ENCODE measurements at regions not wholly inside any gene's neighbourhood (a gene's known extent, or its start where the extent isn't known, plus 50 kb on each side); places are given as distances from the start of the nearest gene placed in this dataset.

GRCh38 chr6:108742041-108742440, 106.2 kb upstream of the ARMC2 start:
- Histone ChIP-seq H3K9ac (ENCODE audit: low read depth in 1 of 3, low read length in 3 of 3) (no peak overlapping the region), H3K4me1 (ENCODE audit: control insufficient read depth in 3 of 3, insufficient read depth in 3 of 3, low read length in 3 of 3) (peaks cover 2 to 6% (median 5%) of the 10 kb centered on the region in 3 donors), H3K36me3 (ENCODE audit: control insufficient read depth in 3 of 3, insufficient read depth in 3 of 3, low read length in 3 of 3) (no peaks in the 10 kb centered on the region), H3K9me3 (ENCODE audit: control insufficient read depth in 3 of 3, low read length in 3 of 3) (no peaks in the 10 kb centered on the region), H3K27me3 (ENCODE audit: control insufficient read depth in 3 of 3, insufficient read depth in 3 of 3, low read length in 3 of 3) (no peaks in the 10 kb centered on the region), H3K4me3 (ENCODE audit: low read length in 3 of 3) (no peak overlapping the region), H3K27ac (ENCODE audit: low read depth, low read length) (no peak overlapping the region)

- Histone ChIP-seq H3K4me3 (ENCODE audit: low read length in 3 of 3) (no peak overlapping the region), H3K9me3 (ENCODE audit: control insufficient read depth in 3 of 3, low read length in 3 of 3) (no peaks in the 10 kb centered on the region), H3K36me3 (ENCODE audit: control insufficient read depth in 3 of 3, insufficient read depth in 3 of 3, low read length in 3 of 3) (no peaks in the 10 kb centered on the region), H3K27ac (ENCODE audit: low read depth, low read length) (no peak overlapping the region), H3K9ac (ENCODE audit: low read depth in 1 of 3, low read length in 3 of 3) (no peak overlapping the region), H3K27me3 (ENCODE audit: control insufficient read depth in 3 of 3, insufficient read depth in 3 of 3, low read length in 3 of 3) (no peaks in the 10 kb centered on the region), H3K4me1 (ENCODE audit: control insufficient read depth in 3 of 3, insufficient read depth in 3 of 3, low read length in 3 of 3) (peaks cover 0 to 6% (median 2%) of the 10 kb centered on the region in 3 donors)
Observed at GRCh38 chr6:108744244-108744972, 103.8 kb upstream of the ARMC2 start.

- H3K36me3 ChIP-seq (ENCODE audit: control insufficient read depth in 3 of 3, insufficient read depth in 3 of 3, low read length in 3 of 3), result no peaks in the 10 kb centered on the region
- no peaks in the 10 kb centered on the region for H3K27me3 ChIP-seq (ENCODE audit: control insufficient read depth in 3 of 3, insufficient read depth in 3 of 3, low read length in 3 of 3)
- H3K9ac ChIP-seq (ENCODE audit: low read depth in 1 of 3, low read length in 3 of 3), result no peak overlapping the region
- H3K4me3 ChIP-seq (ENCODE audit: low read length in 3 of 3), result no peak overlapping the region
- H3K4me1 ChIP-seq (ENCODE audit: control insufficient read depth in 3 of 3, insufficient read depth in 3 of 3, low read length in 3 of 3), result peaks cover 0 to 6% (median 2%) of the 10 kb centered on the region in 3 donors
- H3K9me3 ChIP-seq (ENCODE audit: control insufficient read depth in 3 of 3, low read length in 3 of 3), result no peaks in the 10 kb centered on the region
- no peak overlapping the region for H3K27ac ChIP-seq (ENCODE audit: low read depth, low read length)
Observed at GRCh38 chr6:108744996-108745395, 103.2 kb upstream of the ARMC2 start.

- Histone ChIP-seq H3K9ac (ENCODE audit: low read depth in 1 of 3, low read length in 3 of 3) (no peak overlapping the region), H3K9me3 (ENCODE audit: control insufficient read depth in 3 of 3, low read length in 3 of 3) (no peaks in the 10 kb centered on the region), H3K27me3 (ENCODE audit: control insufficient read depth in 3 of 3, insufficient read depth in 3 of 3, low read length in 3 of 3) (no peaks in the 10 kb centered on the region), H3K27ac (ENCODE audit: low read depth, low read length) (no peak overlapping the region), H3K4me1 (ENCODE audit: control insufficient read depth in 3 of 3, insufficient read depth in 3 of 3, low read length in 3 of 3) (peaks cover 0 to 6% (median 2%) of the 10 kb centered on the region in 3 donors), H3K36me3 (ENCODE audit: control insufficient read depth in 3 of 3, insufficient read depth in 3 of 3, low read length in 3 of 3) (no peaks in the 10 kb centered on the region), H3K4me3 (ENCODE audit: low read length in 3 of 3) (no peak overlapping the region)
Observed at GRCh38 chr6:108745664-108746336, 102.4 kb upstream of the ARMC2 start.

- Histone ChIP-seq H3K9ac (ENCODE audit: low read depth in 1 of 3, low read length in 3 of 3) (no peak overlapping the region), H3K9me3 (ENCODE audit: control insufficient read depth in 3 of 3, low read length in 3 of 3) (no peaks in the 10 kb centered on the region), H3K4me3 (ENCODE audit: low read length in 3 of 3) (no peak overlapping the region), H3K27me3 (ENCODE audit: control insufficient read depth in 3 of 3, insufficient read depth in 3 of 3, low read length in 3 of 3) (no peaks in the 10 kb centered on the region), H3K27ac (ENCODE audit: low read depth, low read length) (no peak overlapping the region), H3K36me3 (ENCODE audit: control insufficient read depth in 3 of 3, insufficient read depth in 3 of 3, low read length in 3 of 3) (no peaks in the 10 kb centered on the region), H3K4me1 (ENCODE audit: control insufficient read depth in 3 of 3, insufficient read depth in 3 of 3, low read length in 3 of 3) (peaks cover 0 to 2% (median under 1%) of the 10 kb centered on the region in 3 donors)
Observed at GRCh38 chr6:108746366-108746765, 101.9 kb upstream of the ARMC2 start.

GRCh38 chr6:108746836-108747575, 101.2 kb upstream of the ARMC2 start:
- H3K27me3 ChIP-seq (ENCODE audit: control insufficient read depth in 3 of 3, insufficient read depth in 3 of 3, low read length in 3 of 3), result no peaks in the 10 kb centered on the region
- no peak overlapping the region for H3K9ac ChIP-seq (ENCODE audit: low read depth in 1 of 3, low read length in 3 of 3)
- H3K4me3 ChIP-seq (ENCODE audit: low read length in 3 of 3), result no peak overlapping the region
- H3K36me3 ChIP-seq (ENCODE audit: control insufficient read depth in 3 of 3, insufficient read depth in 3 of 3, low read length in 3 of 3), result no peaks in the 10 kb centered on the region
- no peaks in the 10 kb centered on the region for H3K9me3 ChIP-seq (ENCODE audit: control insufficient read depth in 3 of 3, low read length in 3 of 3)
- H3K27ac ChIP-seq (ENCODE audit: low read depth, low read length), result no peak overlapping the region
- H3K4me1 ChIP-seq (ENCODE audit: control insufficient read depth in 3 of 3, insufficient read depth in 3 of 3, low read length in 3 of 3), result no peaks in the 10 kb centered on the region

GRCh38 chr6:108748055-108748454, 100.2 kb upstream of the ARMC2 start:
- Histone ChIP-seq H3K4me1 (ENCODE audit: control insufficient read depth in 3 of 3, insufficient read depth in 3 of 3, low read length in 3 of 3) (no peaks in the 10 kb centered on the region), H3K4me3 (ENCODE audit: low read length in 3 of 3) (no peak overlapping the region), H3K36me3 (ENCODE audit: control insufficient read depth in 3 of 3, insufficient read depth in 3 of 3, low read length in 3 of 3) (no peaks in the 10 kb centered on the region), H3K27ac (ENCODE audit: low read depth, low read length) (no peak overlapping the region), H3K9ac (ENCODE audit: low read depth in 1 of 3, low read length in 3 of 3) (no peak overlapping the region), H3K9me3 (ENCODE audit: control insufficient read depth in 3 of 3, low read length in 3 of 3) (no peaks in the 10 kb centered on the region), H3K27me3 (ENCODE audit: control insufficient read depth in 3 of 3, insufficient read depth in 3 of 3, low read length in 3 of 3) (no peaks in the 10 kb centered on the region)

- Histone ChIP-seq H3K9ac (ENCODE audit: low read depth in 1 of 3, low read length in 3 of 3) (no peak overlapping the region), H3K27me3 (ENCODE audit: control insufficient read depth in 3 of 3, insufficient read depth in 3 of 3, low read length in 3 of 3) (no peaks in the 10 kb centered on the region), H3K27ac (ENCODE audit: low read depth, low read length) (no peak overlapping the region), H3K4me1 (ENCODE audit: control insufficient read depth in 3 of 3, insufficient read depth in 3 of 3, low read length in 3 of 3) (no peaks in the 10 kb centered on the region), H3K36me3 (ENCODE audit: control insufficient read depth in 3 of 3, insufficient read depth in 3 of 3, low read length in 3 of 3) (no peaks in the 10 kb centered on the region), H3K9me3 (ENCODE audit: control insufficient read depth in 3 of 3, low read length in 3 of 3) (no peaks in the 10 kb centered on the region), H3K4me3 (ENCODE audit: low read length in 3 of 3) (no peak overlapping the region)
Observed at GRCh38 chr6:108748959-108749358, 99.3 kb upstream of the ARMC2 start.

- H3K27ac ChIP-seq (ENCODE audit: low read depth, low read length), result no peak overlapping the region
- H3K4me3 ChIP-seq (ENCODE audit: low read length in 3 of 3), result no peak overlapping the region
- H3K36me3 ChIP-seq (ENCODE audit: control insufficient read depth in 3 of 3, insufficient read depth in 3 of 3, low read length in 3 of 3), result no peaks in the 10 kb centered on the region
- no peaks in the 10 kb centered on the region for H3K9me3 ChIP-seq (ENCODE audit: control insufficient read depth in 3 of 3, low read length in 3 of 3)
- no peaks in the 10 kb centered on the region for H3K27me3 ChIP-seq (ENCODE audit: control insufficient read depth in 3 of 3, insufficient read depth in 3 of 3, low read length in 3 of 3)
- peaks cover 0 to 6% (median 3%) of the 10 kb centered on the region in 3 donors for H3K4me1 ChIP-seq (ENCODE audit: control insufficient read depth in 3 of 3, insufficient read depth in 3 of 3, low read length in 3 of 3)
- no peak overlapping the region for H3K9ac ChIP-seq (ENCODE audit: low read depth in 1 of 3, low read length in 3 of 3)
Observed at GRCh38 chr6:108750801-108751200, 97.4 kb upstream of the ARMC2 start.

GRCh38 chr6:108751282-108751681, 96.9 kb upstream of the ARMC2 start:
- Histone ChIP-seq H3K27ac (ENCODE audit: low read depth, low read length) (no peak overlapping the region), H3K4me1 (ENCODE audit: control insufficient read depth in 3 of 3, insufficient read depth in 3 of 3, low read length in 3 of 3) (peaks cover 0 to 11% (median 3%) of the 10 kb centered on the region in 3 donors), H3K4me3 (ENCODE audit: low read length in 3 of 3) (no peak overlapping the region), H3K9ac (ENCODE audit: low read depth in 1 of 3, low read length in 3 of 3) (no peak overlapping the region), H3K27me3 (ENCODE audit: control insufficient read depth in 3 of 3, insufficient read depth in 3 of 3, low read length in 3 of 3) (no peaks in the 10 kb centered on the region), H3K36me3 (ENCODE audit: control insufficient read depth in 3 of 3, insufficient read depth in 3 of 3, low read length in 3 of 3) (no peaks in the 10 kb centered on the region), H3K9me3 (ENCODE audit: control insufficient read depth in 3 of 3, low read length in 3 of 3) (no peaks in the 10 kb centered on the region)

Measured in skeletal muscle tissue (tissue), 3 donors.